GM12878 (cell line): ENCODE measurements at regions not wholly inside any gene's neighbourhood (a gene's known extent, or its start where the extent isn't known, plus 50 kb on each side); places are given as distances from the start of the nearest gene placed in this dataset.

ENCODE experiments used
- ATAC-seq: fragments of 200-7000 bp; cut with Tn5 transposase; 3 replicates; pipeline ENCODE4 v1.9.1; 2020; ENCODE audit warnings: mild to moderate bottlenecking, moderate library complexity
- BruUV-seq: library from RNA; stranded (reverse); fragments of 400-500 nt; replicated peaks from 2 replicates; lab custom pipeline; 2021; lab: Mats Ljungman, UMichigan
- CTCF ChIA-PET: fragments of 300-600 bp; sonication (Branson Sonifier 250); formaldehyde crosslinking; extraction: SDS; loops from one replicate; lab custom pipeline; 2021; ENCODE audit warnings: inconsistent platforms; lab: Yijun Ruan, JAX
- POLR2A ChIA-PET: fragments of 350-600 bp; formaldehyde crosslinking; extraction: SDS; loops from one replicate; lab custom pipeline; 2021; ENCODE audit warnings: inconsistent platforms; lab: Charles Lee
- RAD21 ChIA-PET: fragments of 300-600 bp; sonication (Branson Sonifier 250); formaldehyde crosslinking; loops from one replicate; lab custom pipeline; 2023; ENCODE audit warnings: antibody characterized with exemption; ENCODE audit not compliant: unreplicated experiment; lab: Charles Lee
- SMC1A ChIA-PET: fragments of 300-600 bp; sonication (Branson Sonifier 250); formaldehyde crosslinking; loops from one replicate; lab custom pipeline; 2023; ENCODE audit not compliant: unreplicated experiment, uncharacterized antibody; lab: Charles Lee
- DNase-seq: peaks from one replicate; pipeline ENCODE4 v3.0.0-alpha.2; 2011; ENCODE audit warnings: low read depth, low spot score
- FAIRE-seq: peaks from 3 replicates; lab custom pipeline; 2011; peaks lifted over from hg19 to GRCh38; lab: Jason Lieb, UNC
- H2AFZ ChIP-seq: 2 replicates; pipeline ENCODE4 v1.6.0; 2011; ENCODE audit warnings: low read depth, low read length, control low read depth; ENCODE audit not compliant: control insufficient read depth
- H3K27ac ChIP-seq: 2 replicates; pipeline ENCODE4 v1.5.1; 2011; ENCODE audit warnings: control low read depth; ENCODE audit not compliant: control insufficient read depth, insufficient read depth
- H3K27me3 ChIP-seq, 2 experiments: replicated peaks in 1 of 2; 2 replicates each; pipeline versions ENCODE4 v1.6.0 to v1.6.1; 2011; ENCODE audit warnings: low read length in 1 of 2; ENCODE audit not compliant: control insufficient read depth in 2 of 2, insufficient read depth in 2 of 2
- H3K36me3 ChIP-seq, 2 experiments: 2 replicates each; pipeline ENCODE4 v1.5.1; 2011; ENCODE audit warnings: low read length in 1 of 2; ENCODE audit not compliant: control insufficient read depth in 2 of 2, insufficient read depth in 2 of 2
- H3K4me1 ChIP-seq: 2 replicates; pipeline ENCODE4 v1.6.1; 2011; ENCODE audit warnings: mild to moderate bottlenecking, low read length, moderate library complexity, mixed read lengths; ENCODE audit not compliant: control insufficient read depth, insufficient read depth
- H3K4me2 ChIP-seq: 2 replicates; pipeline ENCODE4 v1.6.0; 2011; ENCODE audit warnings: control low read depth; ENCODE audit not compliant: control insufficient read depth, insufficient read depth
- H3K4me3 ChIP-seq: fragments of 200-600 bp; sonication (generic); 2 replicates; pipeline ENCODE4 v1.5.1; 2016
- H3K79me2 ChIP-seq: 2 replicates; pipeline ENCODE4 v1.6.0; 2011; ENCODE audit warnings: low read length; ENCODE audit not compliant: control insufficient read depth, insufficient read depth
- H3K9ac ChIP-seq: 2 replicates; pipeline ENCODE4 v1.8.0; 2011; ENCODE audit warnings: low read length, control low read depth, mixed read lengths; ENCODE audit not compliant: control insufficient read depth, insufficient read depth
- H3K9me3 ChIP-seq: replicated peaks from 3 replicates; pipeline ENCODE4 v1.5.1; 2011; ENCODE audit warnings: mild to moderate bottlenecking, low read length; ENCODE audit not compliant: control insufficient read depth, insufficient read depth
- H4K20me1 ChIP-seq: 2 replicates; pipeline ENCODE4 v1.6.0; 2011; ENCODE audit not compliant: control insufficient read depth, insufficient read depth
- BCL11A ChIP-seq: IDR thresholded peaks from 2 replicates; pipeline ENCODE4 v1.6.1; 2011; ENCODE audit warnings: low read depth, low read length
- BCLAF1 ChIP-seq: fragments of 450-650 bp; IDR thresholded peaks from 2 replicates; pipeline ENCODE4 v1.6.1; 2017; ENCODE audit warnings: antibody characterized with exemption, mild to moderate bottlenecking, moderate library complexity
- BMI1 ChIP-seq: fragments of 450-650 bp; IDR thresholded peaks from 2 replicates; pipeline ENCODE4 v1.6.1; 2016; ENCODE audit warnings: mild to moderate bottlenecking, moderate library complexity, borderline replicate concordance
- BRCA1 ChIP-seq: IDR thresholded peaks from 2 replicates; pipeline ENCODE4 v1.6.1; 2011; ENCODE audit warnings: low read depth, low read length, improper control_type of control experiment
- EED ChIP-seq: sonication (generic); IDR thresholded peaks from 2 replicates; pipeline ENCODE4 v1.6.1; 2016; ENCODE audit warnings: antibody characterized with exemption, low read depth
- GATAD2B ChIP-seq: fragments of 450-650 bp; conservative IDR thresholded peaks from 2 replicates; pipeline ENCODE4 v1.6.1; 2017; ENCODE audit warnings: low read depth, mild to moderate bottlenecking, moderate library complexity
- HCFC1 ChIP-seq: fragments of 150-350 bp; IDR thresholded peaks from 2 replicates; pipeline ENCODE4 v1.6.1; 2014; ENCODE audit warnings: low read length
- KAT2A ChIP-seq: conservative IDR thresholded peaks from 2 replicates; pipeline ENCODE4 v1.6.1; 2011; ENCODE audit warnings: low read depth, low read length; ENCODE audit not compliant: control insufficient read depth
- MAX ChIP-seq: IDR thresholded peaks from 2 replicates; pipeline ENCODE4 v1.6.1; 2012; ENCODE audit warnings: low read depth, low read length, improper control_type of control experiment
- MEF2B ChIP-seq: fragments of 450-650 bp; IDR thresholded peaks from 2 replicates; pipeline ENCODE4 v1.6.1; 2018; ENCODE audit warnings: mild to moderate bottlenecking, moderate library complexity; ENCODE audit not compliant: partially characterized antibody, poor library complexity, severe bottlenecking
- MYB ChIP-seq: fragments of 150-350 bp; IDR thresholded peaks from 2 replicates; pipeline ENCODE4 v1.6.1; 2014; ENCODE audit warnings: mild to moderate bottlenecking, low read depth, low read length, borderline replicate concordance
- NFYB ChIP-seq: IDR thresholded peaks from 2 replicates; pipeline ENCODE4 v1.6.1; 2011; ENCODE audit warnings: low read depth, mild to moderate bottlenecking, low read length, improper control_type of control experiment, moderate library complexity; ENCODE audit not compliant: insufficient read depth
- RELB ChIP-seq: fragments of 450-650 bp; IDR thresholded peaks from 2 replicates; pipeline ENCODE4 v1.6.1; 2017; ENCODE audit warnings: low read depth, mild to moderate bottlenecking, moderate library complexity
- SREBF1 ChIP-seq: IDR thresholded peaks from 2 replicates; pipeline ENCODE4 v1.6.1; 2012; ENCODE audit warnings: mild to moderate bottlenecking, low read length
- WGBS: methylation state at CpG from one replicate; pipeline ENCODE4 v1.1.6; 2016; ENCODE audit warnings: low lambda C conversion rate; ENCODE audit not compliant: insufficient replicate concordance, insufficient coverage; ENCODE audit errors: missing lambda C conversion rate; 5-methylcytosine and 5-hydroxymethylcytosine counted together
- in situ Hi-C: fragments of 300-500 bp; cut with MboI; formaldehyde crosslinking; loops from 9 replicates; pipeline ENCODE4 v1.14.3; 2018; ENCODE audit warnings: mixed read lengths
- intact Hi-C: fragments of 100-400 bp; cut with micrococcal nuclease; formaldehyde crosslinking; loops from one replicate; pipeline ENCODE4 v1.14.2; 2022; ENCODE audit not compliant: unreplicated experiment

- H3K4me3 ChIP-seq: no peak overlapping the region
- no peaks in the 10 kb centered on the region for H3K4me1 ChIP-seq
- H3K9ac ChIP-seq: no peak overlapping the region
- H3K9me3 ChIP-seq: no peaks in the 10 kb centered on the region
- no peak overlapping the region for H2AFZ ChIP-seq
- no peaks in the 10 kb centered on the region for H4K20me1 ChIP-seq
- no peak overlapping the region for H3K4me2 ChIP-seq
- SMC1A ChIA-PET: no interaction called here
- POLR2A ChIA-PET: no interaction called here
- BruUV-seq: no TSS peak
- no peaks in the 10 kb centered on the region for H3K36me3 ChIP-seq
- no peaks in the 10 kb centered on the region for H3K79me2 ChIP-seq
- in situ Hi-C loops (no loop called here), intact Hi-C loops (no loop called here)
- no peaks in the 10 kb centered on the region; a peak in 2 of 4 replicates for H3K27me3 ChIP-seq
- no peak for FAIRE-seq
- DNase-seq: no peak
- CTCF ChIA-PET: no interaction called here
- TF ChIP-seq MAX (no peak), HCFC1 (no peak), MEF2B (no peak), GATAD2B (no peak), NFYB (no peak), BCL11A (no peak), RELB (no peak), BCLAF1 (no peak), KAT2A (no peak), MYB (no peak), BMI1 (no peak), BRCA1 (no peak), EED (no peak), SREBF1 (no peak)
- WGBS: 14% methylated on average over 6 of the region's 6 CpGs
- no peak overlapping the region for H3K27ac ChIP-seq
- RAD21 ChIA-PET: no interaction called here
- ATAC-seq: no peak
Observed at GRCh38 chr10:113221756-113222168, 271.7 kb downstream of the TCF7L2 start.
